Stimulated activated CD8-positive, alpha-beta memory T cell treated with anti-CD3 and anti-CD28 coated beads, Interleukin-12 subunit alpha, Interleukin-12 subunit beta, amount 100 ng/mL, for 4 hours (primary cell): ENCODE measurements at regions not wholly inside any gene's neighbourhood (a gene's known extent, or its start where the extent isn't known, plus 50 kb on each side); places are given as distances from the start of the nearest gene placed in this dataset.
A peak's percentile ranks its signal among the peaks of the same experiment; 100 is the strongest.

Experiments
- DNase-seq: peaks from one replicate; pipeline ENCODE4 v3.0.0-alpha.2; 2020; ENCODE audit warnings: low read depth

GRCh38 chr1:47703156-47703825 lies 265.4 kb downstream of the FOXD2 start:
- DNase-seq = no peak

- no peak for DNase-seq
These were observed 266.2 kb downstream of the FOXD2 start for GRCh38 chr1:47703981-47704596.

GRCh38 chr1:47705517-47706130 lies 267.8 kb downstream of the FOXD2 start:
- DNase-seq = no peak

GRCh38 chr1:47707503-47707902 lies 269.7 kb downstream of the FOXD2 start:
- no peak for DNase-seq

- no peak for DNase-seq
These were observed 270.2 kb downstream of the FOXD2 start for GRCh38 chr1:47708019-47708535.

GRCh38 chr1:47708658-47709018 lies 270.8 kb downstream of the FOXD2 start:
- DNase-seq = no peak

GRCh38 chr1:47709019-47709871 lies 271.4 kb downstream of the FOXD2 start:
- DNase-seq = no peak

- DNase-seq = no peak
These were observed 272.0 kb downstream of the FOXD2 start for GRCh38 chr1:47709872-47710231.

- peak; percentile 32 for DNase-seq
These were observed 272.7 kb downstream of the FOXD2 start for GRCh38 chr1:47710329-47711071.
